Trophoblast cell (in vitro differentiated cells and primary cell): ENCODE measurements at regions not wholly inside any gene's neighbourhood (a gene's known extent, or its start where the extent isn't known, plus 50 kb on each side); places are given as distances from the start of the nearest gene placed in this dataset.
A peak's percentile ranks its signal among the peaks of the same experiment; 100 is the strongest.

Experiments
- DNase-seq, 2 donors: peaks; one replicate each; pipeline ENCODE4 v3.0.0-alpha.2; 2016
- H2AFZ ChIP-seq: 2 replicates; pipeline ENCODE4 v1.6.1; 2013; ENCODE audit warnings: low read length, moderate library complexity, mild to moderate bottlenecking; ENCODE audit not compliant: insufficient read depth, poor library complexity
- H2AK5ac ChIP-seq: 2 replicates; pipeline ENCODE4 v1.6.1; 2013; ENCODE audit warnings: mild to moderate bottlenecking, low read length
- H2BK120ac ChIP-seq: 2 replicates; pipeline ENCODE4 v1.6.1; 2013; ENCODE audit warnings: low read length, mild to moderate bottlenecking, moderate library complexity; ENCODE audit not compliant: insufficient read depth, poor library complexity
- H2BK12ac ChIP-seq: 2 replicates; pipeline ENCODE4 v1.6.1; 2013; ENCODE audit warnings: mild to moderate bottlenecking, low read length, moderate library complexity
- H2BK5ac ChIP-seq: 2 replicates; pipeline ENCODE4 v1.6.1; 2013; ENCODE audit warnings: low read length, low read depth, moderate library complexity, mild to moderate bottlenecking; ENCODE audit not compliant: poor library complexity
- H3K14ac ChIP-seq: 2 replicates; pipeline ENCODE4 v1.6.1; 2013; ENCODE audit warnings: mild to moderate bottlenecking, low read length
- H3K18ac ChIP-seq: 2 replicates; pipeline ENCODE4 v1.6.1; 2013; ENCODE audit warnings: mild to moderate bottlenecking, low read length
- H3K23ac ChIP-seq: 2 replicates; pipeline ENCODE4 v1.6.1; 2013; ENCODE audit warnings: low read length
- H3K27ac ChIP-seq: 2 replicates; pipeline ENCODE4 v1.5.1; 2013; ENCODE audit warnings: low read depth, mild to moderate bottlenecking, inconsistent platforms, low read length, moderate library complexity
- H3K27me3 ChIP-seq: 2 replicates; pipeline ENCODE4 v1.6.1; 2013; ENCODE audit warnings: inconsistent platforms, mild to moderate bottlenecking, low read length, moderate library complexity; ENCODE audit not compliant: insufficient read depth
- H3K36me3 ChIP-seq, 2 experiments: 1 replicate in 1 of 2; 2 replicates in 1 of 2; pipeline ENCODE4 v1.6.1; 2013; ENCODE audit warnings: low read length in 2 of 2, mild to moderate bottlenecking in 2 of 2, moderate library complexity in 1 of 2; ENCODE audit not compliant: insufficient read depth in 2 of 2, control insufficient read depth in 1 of 2
- H3K4ac ChIP-seq: 2 replicates; pipeline ENCODE4 v1.6.1; 2013; ENCODE audit warnings: low read depth, mild to moderate bottlenecking, low read length, moderate library complexity
- H3K4me1 ChIP-seq, 2 experiments: 1 replicate in 1 of 2; 2 replicates in 1 of 2; pipeline ENCODE4 v1.6.1; 2013; ENCODE audit warnings: low read length in 2 of 2, mild to moderate bottlenecking in 2 of 2, moderate library complexity in 1 of 2; ENCODE audit not compliant: insufficient read depth in 2 of 2, control insufficient read depth in 1 of 2
- H3K4me2 ChIP-seq: 2 replicates; pipeline ENCODE4 v1.6.1; 2013; ENCODE audit warnings: inconsistent platforms, mild to moderate bottlenecking, low read length, moderate library complexity
- H3K4me3 ChIP-seq: 2 replicates; pipeline ENCODE4 v1.5.1; 2013; ENCODE audit warnings: mild to moderate bottlenecking, low read depth, low read length, inconsistent platforms
- H3K79me1 ChIP-seq: one replicate; pipeline ENCODE4 v1.6.1; 2013; ENCODE audit warnings: low read length
- H3K79me2 ChIP-seq: 2 replicates; pipeline ENCODE4 v1.6.1; 2013; ENCODE audit warnings: low read length, mild to moderate bottlenecking; ENCODE audit not compliant: control insufficient read depth, insufficient read depth, poor library complexity
- H3K9ac ChIP-seq: 2 replicates; pipeline ENCODE4 v1.6.1; 2013; ENCODE audit warnings: mild to moderate bottlenecking, low read length
- H3K9me3 ChIP-seq: 2 replicates; pipeline ENCODE4 v1.6.1; 2013; ENCODE audit warnings: low read depth, mild to moderate bottlenecking, control low read depth, inconsistent platforms, low read length; ENCODE audit not compliant: insufficient read depth
- H4K12ac ChIP-seq: 2 replicates; pipeline ENCODE4 v1.6.1; 2013; ENCODE audit warnings: low read depth, mild to moderate bottlenecking, low read length, moderate library complexity
- H4K8ac ChIP-seq: 2 replicates; pipeline ENCODE4 v1.6.1; 2013; ENCODE audit warnings: low read depth, mild to moderate bottlenecking, low read length, moderate library complexity
- H4K91ac ChIP-seq: one replicate; pipeline ENCODE4 v1.6.1; 2013; ENCODE audit warnings: low read depth, mild to moderate bottlenecking, low read length, moderate library complexity
- WGBS: extraction: QIAGEN DNeasy Blood & Tissue Kit; methylation state at CpG from one replicate; pipeline ENCODE4 v1.1.7; 2013; ENCODE audit warnings: missing lambda C conversion rate; ENCODE audit not compliant: insufficient read length, insufficient coverage; ENCODE audit errors: extremely low coverage; 5-methylcytosine and 5-hydroxymethylcytosine counted together

GRCh38 chr4:112077743-112078142 lies 67.5 kb upstream of the FAM241A start:
- Histone ChIP-seq H3K14ac (peak overlapping the region; percentile 49), H3K79me1 (no peaks in the 10 kb centered on the region), H3K79me2 (no peaks in the 10 kb centered on the region), H3K4me2 (no peak overlapping the region), H3K4ac (no peak overlapping the region), H4K8ac (peak overlapping the region; percentile 49), H3K27me3 (no peaks in the 10 kb centered on the region), H3K36me3 (no peaks in the 10 kb centered on the region), H2AFZ (no peak overlapping the region), H3K4me3 (no peak overlapping the region), H3K18ac (no peak overlapping the region), H2AK5ac (no peak overlapping the region), H3K4me1 (no peaks in the 10 kb centered on the region), H2BK120ac (no peak overlapping the region), H3K27ac (no peak overlapping the region), H2BK5ac (no peak overlapping the region), H3K23ac (no peak overlapping the region), H3K9me3 (peaks cover 9% of the 10 kb centered on the region), H4K12ac (no peak overlapping the region), H4K91ac (peak overlapping the region; percentile 34), H3K9ac (no peak overlapping the region), H2BK12ac (no peak overlapping the region)
- DNase-seq = no peak
- no CpG with 5 or more reads among the region's 8 CpGs for WGBS

- Histone ChIP-seq H3K4me3 (no peak overlapping the region), H3K9me3 (no peaks in the 10 kb centered on the region), H2BK5ac (no peak overlapping the region), H3K79me1 (no peaks in the 10 kb centered on the region), H3K4me1 (peaks cover 0 to 2% of the 10 kb centered on the region in 2 experiments), H2AFZ (no peak overlapping the region), H3K27ac (peak overlapping the region; percentile 66), H3K36me3 (no peaks in the 10 kb centered on the region), H4K12ac (no peak overlapping the region), H3K14ac (no peak overlapping the region), H2BK12ac (no peak overlapping the region), H3K4ac (no peak overlapping the region), H3K79me2 (no peaks in the 10 kb centered on the region), H3K9ac (no peak overlapping the region), H2BK120ac (no peak overlapping the region), H4K8ac (no peak overlapping the region), H3K27me3 (no peaks in the 10 kb centered on the region), H4K91ac (peak overlapping the region; percentile 68), H3K4me2 (no peak overlapping the region), H3K23ac (no peak overlapping the region), H2AK5ac (no peak overlapping the region), H3K18ac (no peak overlapping the region)
- DNase-seq = peak in 1 of 2 donors; percentile 45
- WGBS = no CpG with 5 or more reads among the region's 2 CpGs
Observed at GRCh38 chr4:112082954-112083586, 62.2 kb upstream of the FAM241A start.

- Histone ChIP-seq H3K18ac (no peak overlapping the region), H2BK5ac (no peak overlapping the region), H4K8ac (peak overlapping the region; percentile 60), H2BK12ac (peak overlapping the region; percentile 30), H3K27me3 (no peaks in the 10 kb centered on the region), H3K4me1 (peaks cover 0 to 2% of the 10 kb centered on the region in 2 experiments), H3K9ac (no peak overlapping the region), H3K36me3 (no peaks in the 10 kb centered on the region), H2AK5ac (no peak overlapping the region), H2AFZ (no peak overlapping the region), H3K23ac (no peak overlapping the region), H3K4me3 (no peak overlapping the region), H3K9me3 (no peaks in the 10 kb centered on the region), H3K14ac (no peak overlapping the region), H3K79me1 (no peaks in the 10 kb centered on the region), H2BK120ac (no peak overlapping the region), H3K27ac (peak overlapping the region; percentile 66), H3K79me2 (no peaks in the 10 kb centered on the region), H4K12ac (no peak overlapping the region), H4K91ac (peak overlapping the region; percentile 18), H3K4ac (no peak overlapping the region), H3K4me2 (no peak overlapping the region)
- WGBS = no CpG with 5 or more reads among the region's 3 CpGs
- DNase-seq = no peak
Observed at GRCh38 chr4:112083587-112084347, 61.5 kb upstream of the FAM241A start.

GRCh38 chr4:112085156-112086035 lies 59.9 kb upstream of the FAM241A start:
- Histone ChIP-seq H2AFZ (no peak overlapping the region), H3K79me1 (no peaks in the 10 kb centered on the region), H3K18ac (no peak overlapping the region), H3K14ac (no peak overlapping the region), H3K4me1 (peaks cover 0 to 2% of the 10 kb centered on the region in 2 experiments), H2BK5ac (no peak overlapping the region), H3K9ac (no peak overlapping the region), H2AK5ac (no peak overlapping the region), H2BK120ac (no peak overlapping the region), H3K79me2 (no peaks in the 10 kb centered on the region), H3K27me3 (no peaks in the 10 kb centered on the region), H3K4me2 (no peak overlapping the region), H4K12ac (no peak overlapping the region), H2BK12ac (no peak overlapping the region), H3K4me3 (no peak overlapping the region), H4K91ac (no peak overlapping the region), H4K8ac (no peak overlapping the region), H3K4ac (no peak overlapping the region), H3K9me3 (no peaks in the 10 kb centered on the region), H3K36me3 (no peaks in the 10 kb centered on the region), H3K27ac (no peak overlapping the region), H3K23ac (no peak overlapping the region)
- no CpG with 5 or more reads among the region's 6 CpGs for WGBS
- DNase-seq = peak in 1 of 2 donors; percentile 18
